HCT116 (cell line): ENCODE measurements at regions not wholly inside any gene's neighbourhood (a gene's known extent, or its start where the extent isn't known, plus 50 kb on each side); places are given as distances from the start of the nearest gene placed in this dataset.

ENCODE experiments used
- ATAC-seq: fragments of 200-7000 bp; cut with Tn5 transposase; 2 replicates; pipeline ENCODE4 v1.9.1; 2020; ENCODE audit warnings: mild to moderate bottlenecking, moderate library complexity
- BruUV-seq: library from RNA; stranded (reverse); fragments of 400-500 nt; replicated peaks from 2 replicates; lab custom pipeline; 2021; lab: Mats Ljungman, UMichigan
- CTCF ChIA-PET: fragments of 300-600 bp; sonication (Branson Sonifier 250); formaldehyde crosslinking; loops from one replicate; lab custom pipeline; 2021; ENCODE audit warnings: antibody characterized with exemption; lab: Charles Lee
- POLR2A ChIA-PET: fragments of 300-600, 350-600 bp; sonication (Branson Sonifier 250); formaldehyde crosslinking; loops from one replicate; lab custom pipeline; 2021; ENCODE audit warnings: antibody characterized with exemption; lab: Charles Lee
- RAD21 ChIA-PET, 2 experiments: fragments of 300-600 bp; sonication (Branson Sonifier 250); formaldehyde crosslinking; loops; one replicate each; lab custom pipeline; 2023; ENCODE audit warnings: low total read pairs in 2 of 2; ENCODE audit not compliant: uncharacterized antibody in 2 of 2, unreplicated experiment in 2 of 2, low non-redundant PET in 1 of 2; lab: Charles Lee
- DNase-seq: peaks from one replicate; pipeline ENCODE4 v3.0.0-alpha.2; 2010; ENCODE audit warnings: low read depth, low spot score
- H2AFZ ChIP-seq: fragments of 200-600 bp; shearing (Covaris generic), sonication (generic); 2 replicates; pipeline ENCODE4 v1.6.1; 2017; ENCODE audit warnings: low read depth, mixed run types, mixed read lengths, antibody characterized with exemption, low read length; ENCODE audit not compliant: poor library complexity, severe bottlenecking
- H3K27ac ChIP-seq: 2 replicates; pipeline ENCODE4 v1.5.1; 2012; ENCODE audit warnings: low read depth, low read length
- H3K27me3 ChIP-seq: fragments of 200-600 bp; sonication (generic); 2 replicates; pipeline ENCODE4 v1.6.1; 2016; ENCODE audit warnings: mixed run types, low read length, mixed read lengths; ENCODE audit not compliant: insufficient read depth
- H3K36me3 ChIP-seq, 2 experiments: fragments of 200-500 bp in 1 of 2; fragments of 200-600 bp in 1 of 2; sonication (Bioruptor generic) in 1 of 2; sonication (generic) in 1 of 2; 2 replicates each; pipeline versions ENCODE4 v1.5.1 to v1.6.1; 2014 to 2016; ENCODE audit warnings: low read length in 2 of 2, inconsistent platforms in 1 of 2, mixed read lengths in 1 of 2, mixed run types in 1 of 2; ENCODE audit not compliant: insufficient read depth in 2 of 2, control insufficient read depth in 1 of 2
- H3K4me1 ChIP-seq, 2 experiments: fragments of 200-600 bp in 1 of 2; sonication (generic) in 1 of 2; 2 replicates each; pipeline versions ENCODE4 v1.5.1 to v1.6.1; 2012 to 2017; ENCODE audit warnings: low read length in 2 of 2, inconsistent platforms in 1 of 2, mild to moderate bottlenecking in 1 of 2, mixed read lengths in 1 of 2, mixed run types in 1 of 2, moderate library complexity in 1 of 2; ENCODE audit not compliant: insufficient read depth in 2 of 2, control insufficient read depth in 1 of 2
- H3K4me2 ChIP-seq: fragments of 200-600 bp; sonication (generic); 2 replicates; pipeline ENCODE4 v1.6.1; 2017; ENCODE audit warnings: mixed run types, low read length, mixed read lengths
- H3K4me3 ChIP-seq, 2 experiments: fragments of 200-600 bp in 1 of 2; sonication (generic) in 1 of 2; replicated peaks in 1 of 2; 2 replicates each; pipeline ENCODE4 v1.5.1; 2011 to 2016; ENCODE audit warnings: low read length in 2 of 2, control low read depth in 1 of 2, low read depth in 1 of 2, mild to moderate bottlenecking in 1 of 2, mixed read lengths in 1 of 2, mixed run types in 1 of 2
- H3K79me2 ChIP-seq: fragments of 200-600 bp; sonication (generic); 2 replicates; pipeline ENCODE4 v1.6.1; 2017; ENCODE audit warnings: mild to moderate bottlenecking, mixed run types, low read length, moderate library complexity, mixed read lengths; ENCODE audit not compliant: insufficient read depth
- H3K9ac ChIP-seq: fragments of 200-600 bp; sonication (generic); 2 replicates; pipeline ENCODE4 v1.6.1; 2016; ENCODE audit warnings: low read length, mixed read lengths
- H3K9me2 ChIP-seq: fragments of 200-600 bp; sonication (generic), shearing (Covaris generic); 2 replicates; pipeline ENCODE4 v1.6.1; 2017; ENCODE audit warnings: mixed run types, mild to moderate bottlenecking, moderate library complexity; ENCODE audit not compliant: insufficient read depth
- H3K9me3 ChIP-seq, 2 experiments: fragments of 200-500 bp in 1 of 2; fragments of 200-600 bp in 1 of 2; sonication (Bioruptor generic) in 1 of 2; sonication (generic) in 1 of 2; 2 replicates each; pipeline ENCODE4 v1.6.1; 2014 to 2017; ENCODE audit warnings: low read length in 2 of 2, mixed read lengths in 2 of 2, inconsistent platforms in 1 of 2, low read depth in 1 of 2, mild to moderate bottlenecking in 1 of 2, mixed run types in 1 of 2, moderate library complexity in 1 of 2; ENCODE audit not compliant: control insufficient read depth in 1 of 2, insufficient read depth in 1 of 2
- H4K20me1 ChIP-seq: fragments of 200-600 bp; sonication (generic), shearing (Covaris generic); 2 replicates; pipeline ENCODE4 v1.6.1; 2017; ENCODE audit warnings: mixed run types, mild to moderate bottlenecking, moderate library complexity; ENCODE audit not compliant: insufficient read depth
- CEBPB ChIP-seq: IDR thresholded peaks from 2 replicates; pipeline ENCODE4 v1.6.1; 2012; ENCODE audit warnings: low read depth
- EGR1 ChIP-seq: IDR thresholded peaks from 2 replicates; pipeline ENCODE4 v1.6.1; 2012; ENCODE audit warnings: low read depth
- FOSL1 ChIP-seq: IDR thresholded peaks from 2 replicates; pipeline ENCODE4 v1.6.1; 2012; ENCODE audit warnings: low read depth
- JUND ChIP-seq: IDR thresholded peaks from 2 replicates; pipeline ENCODE4 v1.6.1; 2012
- MAX ChIP-seq: IDR thresholded peaks from 2 replicates; pipeline ENCODE4 v1.6.1; 2012
- RAD21 ChIP-seq: IDR thresholded peaks from 2 replicates; pipeline ENCODE4 v1.6.1; 2012; ENCODE audit warnings: low read depth, mild to moderate bottlenecking
- TCF7L2 ChIP-seq: IDR thresholded peaks from 2 replicates; pipeline ENCODE4 v1.7.0; 2011; ENCODE audit warnings: borderline replicate concordance, inconsistent platforms; ENCODE audit not compliant: insufficient read depth, insufficient read length; ENCODE audit errors: extremely low read depth
- YY1 ChIP-seq: IDR thresholded peaks from 2 replicates; pipeline ENCODE4 v1.6.1; 2011; ENCODE audit warnings: low read length, low read depth, moderate library complexity, mild to moderate bottlenecking; ENCODE audit not compliant: insufficient replicate concordance; ENCODE audit errors: extremely low read depth
- intact Hi-C: fragments of 100-400 bp; cut with micrococcal nuclease; formaldehyde crosslinking; loops from 2 replicates; pipeline ENCODE4 v1.10.0; 2022
- TF ChIP-seq, protein P1 (sequence below): IDR thresholded peaks from 2 replicates; pipeline ENCODE4 v1.6.1; 2012; ENCODE audit warnings: low read depth
- TF ChIP-seq, protein P2 (sequence below): IDR thresholded peaks from 2 replicates; pipeline ENCODE4 v1.6.1; 2011; ENCODE audit warnings: mild to moderate bottlenecking, low read length, moderate library complexity; ENCODE audit not compliant: insufficient replicate concordance; ENCODE audit errors: extremely low read depth

DNA sequence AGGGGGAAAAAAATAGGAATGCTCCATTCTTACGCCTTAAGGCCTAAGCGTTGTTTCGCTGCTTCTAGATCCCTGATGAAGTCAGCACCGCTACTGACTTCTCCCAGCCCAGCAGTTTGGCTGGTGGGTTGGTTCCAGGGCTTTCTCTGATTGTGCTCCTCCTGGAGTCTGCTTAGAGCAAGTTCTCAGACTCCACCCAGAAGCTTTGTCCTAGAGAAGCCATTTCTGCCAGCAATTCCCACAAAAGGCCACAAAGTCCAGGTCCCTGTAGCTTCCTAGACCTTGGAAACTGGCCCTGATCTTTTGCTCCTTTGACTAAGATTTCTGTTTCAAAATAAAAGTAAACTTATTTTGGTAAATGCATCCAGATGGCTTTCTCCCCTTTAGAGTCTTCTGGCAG is 65.4 kb downstream of the KCTD12 start:
- intact Hi-C loops = no loop called here
- Histone ChIP-seq H3K36me3 (no peaks in the 10 kb centered on the region), H3K79me2 (no peaks in the 10 kb centered on the region), H3K27ac (no peak overlapping the region), H2AFZ (no peak overlapping the region)
- CTCF ChIA-PET = no interaction called here
- BruUV-seq = no TSS peak
- RAD21 ChIA-PET = no interaction called here
- TF ChIP-seq TCF7L2 (no peak), MAX (no peak), JUND (no peak), EGR1 (no peak), YY1 (no peak), RAD21 (no peak), CEBPB (no peak), FOSL1 (no peak)
- TF ChIP-seq, protein P1, sequence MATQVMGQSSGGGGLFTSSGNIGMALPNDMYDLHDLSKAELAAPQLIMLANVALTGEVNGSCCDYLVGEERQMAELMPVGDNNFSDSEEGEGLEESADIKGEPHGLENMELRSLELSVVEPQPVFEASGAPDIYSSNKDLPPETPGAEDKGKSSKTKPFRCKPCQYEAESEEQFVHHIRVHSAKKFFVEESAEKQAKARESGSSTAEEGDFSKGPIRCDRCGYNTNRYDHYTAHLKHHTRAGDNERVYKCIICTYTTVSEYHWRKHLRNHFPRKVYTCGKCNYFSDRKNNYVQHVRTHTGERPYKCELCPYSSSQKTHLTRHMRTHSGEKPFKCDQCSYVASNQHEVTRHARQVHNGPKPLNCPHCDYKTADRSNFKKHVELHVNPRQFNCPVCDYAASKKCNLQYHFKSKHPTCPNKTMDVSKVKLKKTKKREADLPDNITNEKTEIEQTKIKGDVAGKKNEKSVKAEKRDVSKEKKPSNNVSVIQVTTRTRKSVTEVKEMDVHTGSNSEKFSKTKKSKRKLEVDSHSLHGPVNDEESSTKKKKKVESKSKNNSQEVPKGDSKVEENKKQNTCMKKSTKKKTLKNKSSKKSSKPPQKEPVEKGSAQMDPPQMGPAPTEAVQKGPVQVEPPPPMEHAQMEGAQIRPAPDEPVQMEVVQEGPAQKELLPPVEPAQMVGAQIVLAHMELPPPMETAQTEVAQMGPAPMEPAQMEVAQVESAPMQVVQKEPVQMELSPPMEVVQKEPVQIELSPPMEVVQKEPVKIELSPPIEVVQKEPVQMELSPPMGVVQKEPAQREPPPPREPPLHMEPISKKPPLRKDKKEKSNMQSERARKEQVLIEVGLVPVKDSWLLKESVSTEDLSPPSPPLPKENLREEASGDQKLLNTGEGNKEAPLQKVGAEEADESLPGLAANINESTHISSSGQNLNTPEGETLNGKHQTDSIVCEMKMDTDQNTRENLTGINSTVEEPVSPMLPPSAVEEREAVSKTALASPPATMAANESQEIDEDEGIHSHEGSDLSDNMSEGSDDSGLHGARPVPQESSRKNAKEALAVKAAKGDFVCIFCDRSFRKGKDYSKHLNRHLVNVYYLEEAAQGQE = no peak
- TF ChIP-seq, protein P2, sequence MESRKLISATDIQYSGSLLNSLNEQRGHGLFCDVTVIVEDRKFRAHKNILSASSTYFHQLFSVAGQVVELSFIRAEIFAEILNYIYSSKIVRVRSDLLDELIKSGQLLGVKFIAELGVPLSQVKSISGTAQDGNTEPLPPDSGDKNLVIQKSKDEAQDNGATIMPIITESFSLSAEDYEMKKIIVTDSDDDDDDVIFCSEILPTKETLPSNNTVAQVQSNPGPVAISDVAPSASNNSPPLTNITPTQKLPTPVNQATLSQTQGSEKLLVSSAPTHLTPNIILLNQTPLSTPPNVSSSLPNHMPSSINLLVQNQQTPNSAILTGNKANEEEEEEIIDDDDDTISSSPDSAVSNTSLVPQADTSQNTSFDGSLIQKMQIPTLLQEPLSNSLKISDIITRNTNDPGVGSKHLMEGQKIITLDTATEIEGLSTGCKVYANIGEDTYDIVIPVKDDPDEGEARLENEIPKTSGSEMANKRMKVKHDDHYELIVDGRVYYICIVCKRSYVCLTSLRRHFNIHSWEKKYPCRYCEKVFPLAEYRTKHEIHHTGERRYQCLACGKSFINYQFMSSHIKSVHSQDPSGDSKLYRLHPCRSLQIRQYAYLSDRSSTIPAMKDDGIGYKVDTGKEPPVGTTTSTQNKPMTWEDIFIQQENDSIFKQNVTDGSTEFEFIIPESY = no peak
- TF ChIP-seq, all 23 proteins: peak for 0
- POLR2A ChIA-PET = no interaction called here
- no peaks in the 10 kb centered on the region for H4K20me1 ChIP-seq
- H3K9me2 ChIP-seq = no peaks in the 10 kb centered on the region
- DNase-seq (no peak), ATAC-seq (peak; percentile 50; the same call in 1 of the 2 replicates)
- H3K9me3 ChIP-seq = no peaks in the 10 kb centered on the region
- no peak overlapping the region for H3K9ac ChIP-seq
- H3K4me3 ChIP-seq = no peak overlapping the region
- H3K4me1 ChIP-seq = no peaks in the 10 kb centered on the region
- H3K4me2 ChIP-seq = no peak overlapping the region
- H3K27me3 ChIP-seq = peaks cover 10% of the 10 kb centered on the region; the same call in 1 of the 2 replicates
